ENCODE measurements at regions not wholly inside any gene's neighbourhood (a gene's known extent, or its start where the extent isn't known, plus 50 kb on each side); places are given as distances from the start of the nearest gene placed in this dataset.

GRCh38 chr12:91804533-91804932, 341.1 kb downstream of the BTG1 start:
- DNase-seq (ENCODE audit: low spot score) = no peak

DNA sequence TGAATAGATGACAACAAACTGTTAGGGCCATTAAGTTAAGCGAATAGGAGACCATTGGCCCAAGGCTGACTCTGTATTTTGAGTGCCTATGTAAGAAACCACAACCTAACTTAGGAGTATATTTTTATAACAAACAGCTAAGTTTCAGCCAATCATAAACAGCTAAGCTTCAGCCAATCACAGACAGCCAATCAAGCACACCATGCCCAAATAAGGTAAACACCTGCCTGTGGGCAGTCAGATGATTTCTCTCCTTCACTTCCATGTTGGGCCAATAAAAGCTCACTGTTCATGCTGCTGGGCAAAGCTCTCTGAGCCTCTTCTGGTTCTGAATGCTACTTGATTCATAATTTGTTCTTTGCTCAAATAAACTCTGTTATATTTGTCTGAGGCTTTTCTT, 344.6 kb downstream of the BTG1 start:
- DNase-seq (ENCODE audit: low spot score) = no peak

DNA sequence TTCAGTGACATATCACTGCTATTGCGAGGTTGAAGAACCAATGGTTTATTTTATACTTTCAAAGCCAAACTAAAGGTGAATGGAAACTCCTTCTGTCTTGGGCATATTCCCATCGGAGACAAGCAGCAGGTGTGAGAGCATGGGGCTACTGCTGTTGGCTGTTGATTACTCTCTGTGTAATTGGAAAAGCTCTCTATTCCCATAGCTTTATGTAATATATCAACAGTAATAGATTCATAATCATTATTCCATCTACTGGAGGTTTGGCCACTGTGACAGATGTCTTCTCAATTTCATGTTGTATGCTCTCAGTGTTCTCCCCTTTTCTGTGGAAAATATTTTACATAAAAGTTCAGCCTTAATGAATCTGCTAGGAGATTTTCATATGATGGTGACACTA, 352.0 kb downstream of the BTG1 start:
- no peak for DNase-seq (ENCODE audit: low spot score)

DNA sequence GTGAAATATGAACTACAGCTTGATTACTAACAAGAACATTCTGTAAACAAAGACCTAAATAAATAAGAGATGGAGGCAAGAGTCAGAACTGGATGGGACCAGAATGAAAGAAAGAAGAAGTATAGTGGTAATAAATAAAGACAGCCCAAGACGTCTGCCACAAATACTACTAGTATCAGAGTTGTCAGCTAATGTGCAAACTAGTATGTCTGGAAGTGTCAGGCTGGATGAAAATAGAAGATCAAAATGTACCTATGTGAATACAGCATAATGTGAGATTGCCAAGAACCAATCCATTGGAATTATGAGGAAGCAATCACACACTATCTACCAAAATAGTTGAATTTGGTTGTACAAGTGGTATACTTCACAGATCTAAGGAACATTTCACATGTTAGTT, 353.0 kb downstream of the BTG1 start:
- no peak for DNase-seq (ENCODE audit: low spot score)

DNA sequence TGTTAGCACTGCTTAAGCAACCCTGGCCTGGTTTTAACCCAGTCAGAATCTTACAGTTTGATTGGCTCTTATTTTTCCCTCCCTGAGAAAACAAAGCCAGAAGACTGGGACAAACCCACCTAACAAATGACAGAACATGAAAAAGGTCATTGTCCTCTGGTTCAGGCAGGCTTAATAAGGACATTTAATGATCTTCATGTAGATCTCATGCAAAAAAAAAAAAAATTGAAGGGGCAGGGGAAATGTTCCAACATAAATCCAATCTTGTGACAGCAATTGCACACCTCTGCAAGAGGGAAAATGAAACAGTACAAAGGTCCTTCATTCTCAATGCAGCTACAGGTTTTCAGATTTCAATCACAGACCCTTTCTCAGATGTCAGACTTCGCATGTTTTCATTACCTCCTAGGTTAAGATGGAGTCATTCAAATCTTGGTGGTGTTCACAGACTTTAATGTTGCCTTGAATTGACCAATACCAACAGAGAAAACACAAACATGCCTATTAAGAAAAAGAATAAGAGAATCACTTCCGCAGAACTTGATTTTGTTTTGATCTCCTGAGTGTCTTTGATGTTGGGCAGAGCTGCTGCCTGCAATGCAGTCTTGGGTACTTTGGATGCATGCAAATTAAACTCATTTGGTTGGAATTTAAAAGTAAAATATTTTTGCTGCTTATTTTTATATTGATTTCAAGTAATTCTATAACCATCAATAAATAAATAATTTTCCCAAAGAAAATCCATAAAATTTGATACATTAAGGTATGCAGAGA, 359.0 kb downstream of the BTG1 start:
- no peak for DNase-seq (ENCODE audit: low spot score)

GRCh38 chr12:91785655-91786498, 359.8 kb downstream of the BTG1 start:
- DNase-seq (ENCODE audit: low spot score) = no peak

GRCh38 chr12:91781114-91781513, 364.5 kb downstream of the BTG1 start:
- DNase-seq (ENCODE audit: low spot score) = no peak

DNA sequence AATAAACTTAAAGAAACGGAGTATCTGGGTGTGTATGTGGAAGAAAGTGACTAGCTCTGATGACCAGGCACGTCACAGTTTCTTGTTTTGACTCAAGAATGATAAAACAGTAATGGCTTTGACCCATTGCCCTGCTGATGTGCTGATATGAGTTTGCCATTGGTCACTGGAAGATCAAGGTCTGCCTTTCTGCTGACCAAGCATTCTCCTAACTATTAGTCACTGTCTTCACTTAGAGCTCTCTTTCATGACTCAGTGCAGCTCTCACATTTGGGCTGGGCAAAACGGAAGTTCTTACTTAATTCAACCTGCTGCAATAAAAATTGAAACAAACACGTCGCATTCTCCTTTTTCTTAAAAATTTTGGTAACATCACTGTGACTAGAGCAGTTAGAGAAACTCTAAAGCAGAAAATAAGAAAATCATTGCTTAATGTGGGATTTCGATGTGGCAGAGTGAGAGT, 366.7 kb downstream of the BTG1 start:
- DNase-seq (ENCODE audit: low spot score) = peak; percentile 83

DNA sequence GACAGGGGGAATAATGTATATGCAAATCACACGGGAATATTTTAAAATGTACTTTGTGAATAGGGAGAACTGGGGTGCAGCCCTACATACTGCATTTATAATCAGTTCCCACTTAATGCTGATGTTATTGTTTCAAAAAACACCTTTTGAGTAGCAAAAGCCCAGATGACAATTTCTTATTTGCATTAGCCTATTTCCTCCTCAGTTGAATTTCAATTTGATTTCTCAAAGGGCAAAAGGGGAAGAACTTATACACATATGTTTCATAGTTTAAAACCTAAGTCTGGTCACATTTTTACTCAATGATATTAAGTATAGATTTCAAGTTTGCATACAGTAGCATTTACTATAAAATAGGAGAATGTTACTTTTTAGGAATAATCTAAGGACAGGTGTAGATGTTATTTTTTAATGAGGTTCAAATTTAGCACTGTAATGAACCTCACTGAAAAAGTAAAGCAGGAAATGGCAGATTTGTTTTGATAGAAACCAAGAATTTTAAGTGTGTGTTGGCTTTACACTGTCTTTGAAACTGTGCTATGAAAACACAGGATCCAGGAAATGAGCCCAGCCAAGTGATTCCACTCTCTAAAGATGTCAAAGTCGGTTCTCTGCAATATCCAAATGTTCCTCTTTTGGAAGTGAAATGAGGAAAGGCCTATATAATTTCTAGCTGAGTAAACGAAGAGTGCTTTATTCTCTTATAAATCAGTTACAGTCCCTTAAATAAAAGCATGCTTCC, 367.4 kb downstream of the BTG1 start:
- no peak for DNase-seq (ENCODE audit: low spot score)

DNA sequence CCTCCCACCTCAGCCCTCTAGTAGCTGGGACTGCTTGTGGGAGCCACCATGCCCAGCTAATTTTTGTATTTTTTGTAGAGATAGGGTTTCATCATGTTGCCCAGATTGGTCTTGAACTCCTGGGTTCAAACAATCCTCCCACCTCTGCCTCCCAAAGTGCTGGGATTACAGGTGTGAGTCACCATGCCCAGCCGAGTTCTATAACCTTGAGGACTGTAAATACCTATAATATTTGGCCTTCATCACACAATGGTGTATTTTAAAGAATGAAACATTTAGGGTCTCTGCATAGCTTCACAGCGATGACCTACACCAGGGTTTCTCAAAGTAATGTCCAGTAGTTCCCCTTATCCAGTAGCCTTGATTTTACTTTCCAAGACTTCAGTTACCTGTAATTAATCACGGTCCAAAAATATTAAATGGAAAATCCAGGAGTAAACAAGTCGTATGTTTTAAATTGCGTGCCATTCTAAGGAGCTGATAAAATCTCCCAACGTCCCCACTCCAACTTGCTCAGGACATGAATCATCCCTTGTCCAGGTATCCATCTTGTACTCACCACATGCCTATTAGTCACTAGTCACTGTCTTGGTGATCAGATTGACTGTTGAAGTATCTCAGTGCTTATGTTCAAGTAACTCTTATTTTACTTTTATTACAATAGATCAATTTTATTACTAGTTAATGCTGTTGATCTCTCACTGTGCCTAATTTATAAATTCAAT, 368.2 kb downstream of the BTG1 start:
- peak; percentile 10 for DNase-seq (ENCODE audit: low spot score)

GRCh38 chr12:91774434-91774921, 371.2 kb downstream of the BTG1 start:
- peak; percentile 66 for DNase-seq (ENCODE audit: low spot score)

DNA sequence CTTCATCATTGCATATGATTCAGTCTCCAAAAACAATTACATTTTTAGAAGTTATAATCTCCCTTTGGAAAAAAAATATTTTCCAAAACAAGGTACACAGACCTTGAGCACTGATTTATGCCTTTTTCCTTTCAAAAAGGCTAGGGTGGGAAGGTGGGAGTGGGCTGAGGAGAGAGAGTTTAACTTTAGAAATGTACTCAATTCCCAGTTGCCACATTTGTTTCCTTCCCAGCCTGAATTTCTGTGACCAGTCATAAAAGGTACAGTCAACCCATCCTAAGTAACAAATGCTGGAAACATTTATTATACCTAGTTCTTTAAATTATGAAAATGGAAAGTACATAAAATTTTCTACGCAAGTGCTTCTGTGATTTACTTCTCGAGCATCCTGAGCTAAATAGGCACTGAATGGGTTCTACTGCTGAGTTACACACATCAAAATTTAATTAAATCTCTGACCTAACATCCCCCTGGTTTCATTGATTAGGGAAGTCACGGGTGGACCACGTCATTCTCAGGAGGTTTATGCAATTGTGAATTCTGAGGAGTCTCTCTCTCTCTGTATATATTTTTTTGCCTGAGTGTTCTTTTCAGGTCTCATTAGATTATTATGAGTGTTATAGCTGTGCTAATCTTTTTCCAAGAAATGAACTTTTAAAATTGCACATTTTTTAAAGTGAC, 371.8 kb downstream of the BTG1 start:
- no peak for DNase-seq (ENCODE audit: low spot score)

GRCh38 chr12:91772411-91772810, 373.2 kb downstream of the BTG1 start:
- no peak for DNase-seq (ENCODE audit: low spot score)

DNA sequence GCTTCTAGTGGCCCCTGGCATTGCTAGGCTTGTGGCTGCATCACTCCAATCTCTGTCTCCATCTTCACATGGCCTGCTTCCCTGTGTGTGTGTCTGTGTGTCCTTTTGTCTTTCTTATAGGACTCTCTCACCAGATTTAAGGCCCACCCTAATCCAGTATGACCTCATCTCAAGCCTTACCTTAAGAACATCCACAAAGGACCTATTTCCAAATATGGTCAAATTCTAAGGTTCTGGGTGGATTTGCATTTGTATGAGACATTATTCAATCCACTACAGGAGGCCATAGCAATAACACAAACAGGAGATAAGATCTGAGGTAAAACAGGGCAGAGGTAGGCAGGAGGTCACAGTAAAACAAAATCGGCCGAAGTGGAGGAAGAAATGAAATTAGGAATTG, 375.9 kb downstream of the BTG1 start:
- peak; percentile 13 for DNase-seq (ENCODE audit: low spot score)

DNA sequence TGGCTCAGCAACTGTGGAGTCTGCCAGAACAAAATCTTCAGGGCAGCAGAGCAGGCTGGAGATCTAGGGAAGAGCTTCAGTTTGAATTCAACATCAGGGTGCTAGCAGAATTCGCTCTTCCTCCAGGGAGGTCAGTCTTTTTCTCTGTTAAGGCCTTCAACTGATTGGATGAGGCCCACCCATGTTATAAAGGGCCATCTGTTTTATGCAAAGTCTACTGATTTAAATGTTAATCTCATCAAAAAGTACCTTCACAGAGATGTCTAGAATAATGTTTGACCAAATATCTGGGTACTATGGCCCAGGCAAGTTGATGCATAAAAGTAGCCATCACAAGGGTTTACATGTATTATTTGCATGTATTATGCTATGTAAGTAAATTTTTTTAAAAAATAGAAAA, 378.4 kb downstream of the BTG1 start:
- DNase-seq (ENCODE audit: low spot score) = no peak

- DNase-seq (ENCODE audit: low spot score) = no peak
Measured at GRCh38 chr12:91766454-91766853, 379.2 kb downstream of the BTG1 start.

GRCh38 chr12:91763654-91764370, 381.8 kb downstream of the BTG1 start:
- DNase-seq (ENCODE audit: low spot score) = no peak

- no peak for DNase-seq (ENCODE audit: low spot score)
Measured at GRCh38 chr12:91753649-91754048, 392.0 kb downstream of the BTG1 start.

DNA sequence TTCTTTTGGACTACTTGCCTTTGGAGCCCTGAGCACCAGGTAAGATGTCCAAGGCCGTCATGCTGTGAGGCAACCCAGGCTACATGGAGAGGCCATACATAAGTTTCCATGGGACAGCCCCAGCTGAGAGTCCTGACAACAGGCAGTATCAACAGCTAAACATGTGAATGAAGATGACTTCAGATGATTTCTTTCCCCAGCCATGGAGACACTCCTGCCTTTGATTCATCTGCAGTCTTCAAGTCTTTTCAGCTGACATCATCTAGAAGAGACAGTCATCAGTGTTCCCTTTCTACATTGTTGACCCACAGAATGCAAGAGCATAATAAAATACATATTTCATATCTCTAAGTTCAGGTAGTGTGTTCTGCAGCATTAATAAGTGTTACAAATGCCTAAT, 398.7 kb downstream of the BTG1 start:
- DNase-seq (ENCODE audit: low spot score) = no peak

GRCh38 chr12:91744597-91744996, 401.0 kb downstream of the BTG1 start:
- DNase-seq (ENCODE audit: low spot score) = no peak
